CD1c-positive myeloid dendritic cell (primary cell): ENCODE measurements at regions not wholly inside any gene's neighbourhood (a gene's known extent, or its start where the extent isn't known, plus 50 kb on each side); places are given as distances from the start of the nearest gene placed in this dataset.

Experiments used
- DNase-seq: peaks from one replicate; pipeline ENCODE4 v3.0.0-alpha.2; 2016; ENCODE audit errors: extremely low spot score

DNA sequence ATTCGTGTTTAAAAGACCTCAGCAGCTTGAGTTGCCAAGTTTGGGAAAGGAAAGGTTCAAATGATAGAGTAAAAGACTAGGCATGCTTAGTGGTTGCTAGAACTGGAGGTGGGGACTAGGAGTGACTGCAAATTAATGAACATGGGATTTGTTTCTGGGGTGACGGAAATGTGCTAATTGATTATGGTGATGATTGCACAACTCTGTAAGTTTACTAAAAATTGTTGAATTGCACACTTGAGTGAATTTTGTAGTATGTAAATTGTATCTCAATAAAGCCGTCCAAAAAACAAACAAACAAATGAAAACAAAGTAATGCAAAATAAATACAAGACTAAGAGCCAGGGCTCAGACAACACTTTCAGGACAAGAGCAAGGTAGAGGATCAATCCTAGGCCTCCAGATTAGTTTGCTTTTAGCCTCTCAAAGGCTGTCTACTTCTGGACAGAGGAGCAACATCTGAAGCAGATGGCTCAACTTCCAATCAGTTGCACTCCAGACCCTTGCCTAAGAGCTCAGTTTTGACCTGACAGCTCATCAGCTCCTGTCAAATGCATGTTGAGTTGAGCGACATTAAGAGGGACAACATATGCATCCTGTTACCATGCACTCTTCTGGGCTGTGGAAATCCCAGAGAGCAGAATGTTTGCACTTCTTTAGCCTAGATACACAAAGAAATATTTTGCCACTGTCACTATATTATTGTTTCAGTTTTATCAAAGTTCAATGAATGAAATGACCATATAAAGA, 111.2 kb upstream of the ASIC2 start:
- DNase-seq: no peak

DNA sequence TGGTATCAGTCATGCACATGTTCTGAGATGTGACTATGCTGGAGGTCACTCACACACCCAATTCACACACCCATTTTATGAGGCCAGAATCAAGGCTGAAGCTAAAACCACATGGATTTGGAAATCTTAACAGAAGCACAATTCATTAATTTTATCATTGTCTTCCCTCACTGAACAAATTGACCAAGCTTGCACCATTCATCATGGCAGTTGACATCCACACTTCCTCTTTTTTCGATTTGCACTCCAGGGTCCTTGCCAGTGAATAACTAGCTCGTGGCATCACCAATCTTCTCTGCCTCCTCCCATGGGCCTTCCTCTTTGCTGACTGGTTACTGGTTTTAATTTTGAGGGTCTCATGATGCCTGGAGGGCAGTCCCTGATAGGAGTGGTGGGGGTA, 123.0 kb upstream of the ASIC2 start:
- no peak for DNase-seq

DNA sequence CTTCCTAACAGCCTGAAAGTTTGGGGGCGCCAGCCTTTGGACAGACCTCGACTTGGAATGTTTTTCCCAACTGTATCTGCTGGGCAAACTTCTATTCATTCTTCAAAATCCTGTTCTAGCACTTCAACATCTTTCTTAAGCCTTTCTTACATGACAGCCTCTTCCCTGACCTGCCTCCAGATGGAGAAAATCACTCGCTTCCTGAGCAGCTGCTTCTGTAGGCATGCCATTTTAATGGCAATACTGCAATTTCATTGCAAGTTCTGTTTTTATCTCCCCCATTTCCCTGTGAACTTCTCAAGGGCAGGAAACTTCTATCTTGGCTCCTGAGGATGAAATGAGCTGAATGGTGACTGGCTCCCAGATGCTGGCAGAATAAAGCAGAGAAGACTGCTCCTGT, 128.8 kb upstream of the ASIC2 start:
- DNase-seq: no peak

DNA sequence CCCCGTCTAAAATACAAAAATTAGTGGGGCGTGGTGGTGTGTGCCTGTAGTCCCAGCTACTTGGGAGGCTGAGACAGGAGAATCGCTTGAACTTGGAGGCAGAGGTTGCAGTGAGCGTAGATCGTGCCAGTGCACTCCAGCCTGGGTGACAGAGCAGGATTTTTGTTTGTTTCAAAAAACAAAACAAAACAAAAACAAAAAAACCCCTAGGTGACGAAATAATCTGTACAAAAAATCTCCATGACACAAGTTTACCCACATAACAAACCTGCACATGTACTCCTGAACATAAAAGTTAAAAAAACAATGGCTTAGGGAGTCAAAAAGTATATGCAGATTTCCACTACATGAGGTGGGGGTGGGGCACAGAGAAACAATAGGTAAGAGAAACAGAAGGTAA, 140.5 kb upstream of the ASIC2 start:
- no peak for DNase-seq

DNA sequence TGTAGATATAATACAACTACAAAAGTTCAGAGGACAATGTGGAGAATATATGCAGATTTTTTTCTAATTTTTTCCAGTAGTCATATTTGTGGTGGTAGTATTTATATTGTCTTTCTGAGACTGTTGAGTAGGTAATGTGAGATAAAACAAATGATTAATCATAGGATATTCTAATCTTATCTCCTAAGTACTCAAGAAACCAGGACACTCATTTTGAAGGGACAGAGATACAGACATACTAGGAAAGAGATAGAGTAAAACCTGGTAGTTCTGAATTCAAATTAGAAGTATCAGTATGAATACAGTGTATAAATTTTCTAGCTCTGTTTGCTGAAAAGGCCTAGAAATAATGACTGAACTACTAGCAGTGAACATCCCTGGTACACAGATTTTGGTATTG, 141.7 kb upstream of the ASIC2 start:
- no peak for DNase-seq

DNA sequence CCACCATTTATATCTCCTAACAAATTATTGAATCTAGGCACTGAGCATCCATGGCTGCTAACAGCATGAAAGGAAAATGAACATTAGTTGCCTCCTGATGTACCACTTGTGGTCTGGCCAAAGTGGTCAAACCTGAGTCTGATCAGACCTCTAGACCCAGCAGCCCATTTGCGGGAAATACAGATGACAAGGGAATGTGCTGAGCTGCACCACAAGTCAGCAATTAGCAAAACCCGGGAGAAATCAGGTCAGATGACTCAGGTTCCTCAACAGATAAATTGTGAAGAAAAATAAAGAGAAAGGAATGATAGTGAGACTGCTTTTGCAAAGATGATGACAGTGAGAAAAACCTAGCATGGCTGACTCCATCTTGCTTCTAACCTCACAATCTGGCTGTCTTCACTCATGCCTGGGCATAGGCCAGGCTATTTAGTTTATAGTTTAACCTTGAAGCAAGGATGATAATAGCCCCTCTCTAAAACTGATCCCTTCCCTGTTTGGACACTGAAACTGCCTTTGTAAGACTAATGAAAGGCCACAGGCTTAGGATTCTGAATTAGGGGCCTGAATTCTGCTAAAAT, 142.7 kb upstream of the ASIC2 start:
- no peak for DNase-seq

DNA sequence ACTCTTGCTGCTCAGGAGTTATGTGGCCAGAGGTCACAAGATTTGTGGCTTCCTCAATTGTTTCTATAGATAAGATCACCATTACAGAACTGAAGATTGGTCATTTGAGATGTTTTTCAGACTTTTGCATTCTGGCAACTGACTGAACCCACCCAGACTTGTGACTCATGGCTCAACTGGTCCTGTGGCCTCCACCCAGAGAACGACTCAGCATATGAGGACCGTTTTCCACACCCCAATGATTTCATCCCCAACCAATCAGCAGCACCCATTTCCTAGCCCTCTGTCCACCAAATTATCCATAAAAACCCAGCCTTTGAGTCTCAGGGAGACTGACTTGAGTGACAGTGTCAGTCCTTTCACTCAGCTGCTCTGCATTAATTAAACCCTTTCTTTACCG, 143.2 kb upstream of the ASIC2 start:
- peak; percentile 1 for DNase-seq

DNA sequence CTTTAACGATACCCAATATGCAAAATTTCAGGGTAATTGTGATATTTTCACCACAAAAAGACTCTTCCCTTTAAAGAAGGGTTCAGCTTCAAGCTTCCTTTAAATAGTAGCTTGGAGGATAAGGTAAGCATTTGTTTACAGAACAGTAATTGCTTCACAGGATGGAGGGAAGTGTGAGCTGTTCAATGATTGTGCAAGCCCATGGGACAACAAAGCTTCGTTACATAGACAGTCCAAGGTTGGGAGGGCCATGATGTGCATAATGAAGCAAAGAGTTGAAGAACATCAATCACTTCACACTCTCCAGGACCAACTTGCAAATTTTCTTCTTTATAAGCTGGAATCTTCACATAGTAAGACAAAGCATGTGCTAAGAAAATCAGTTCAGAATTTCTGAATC, 145.0 kb upstream of the ASIC2 start:
- no peak for DNase-seq

DNA sequence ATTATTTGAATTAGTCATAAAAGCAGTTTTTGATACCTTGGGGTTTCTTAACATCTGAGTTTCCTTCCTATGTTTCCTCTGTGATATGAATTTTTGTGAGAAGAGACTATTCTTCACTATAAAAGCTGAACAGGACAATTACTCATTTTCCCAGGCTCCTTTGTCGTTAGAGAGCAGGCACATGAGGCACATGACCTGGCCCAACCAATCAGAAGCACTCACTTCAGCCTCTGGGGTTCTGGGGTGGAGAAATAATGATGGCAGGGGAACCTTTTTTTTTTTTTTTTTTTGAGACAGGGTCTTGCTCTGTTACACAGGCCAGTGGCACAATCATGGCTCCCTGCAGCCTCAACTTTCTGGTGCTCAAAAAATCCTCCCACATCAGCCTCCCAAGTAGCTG, 145.5 kb upstream of the ASIC2 start:
- DNase-seq: no peak

DNA sequence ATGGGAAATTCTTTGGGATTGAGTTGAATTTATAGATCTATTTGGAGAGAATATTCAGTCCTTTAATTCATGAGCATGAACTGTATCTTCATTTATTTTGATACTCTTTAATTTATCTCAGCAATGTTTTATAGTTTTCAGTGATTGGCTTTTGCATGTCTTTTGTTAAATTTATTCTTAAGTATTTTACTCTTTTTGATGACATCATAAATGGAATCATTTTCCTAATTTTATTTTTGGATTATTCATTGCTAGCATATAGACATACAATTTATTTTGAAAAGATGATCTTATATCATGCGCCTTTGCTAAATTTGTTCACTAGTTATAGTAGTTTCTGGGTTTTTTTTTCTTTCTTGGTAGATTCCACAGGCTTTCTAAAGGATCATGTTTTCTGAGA, 149.2 kb upstream of the ASIC2 start:
- DNase-seq: no peak

DNA sequence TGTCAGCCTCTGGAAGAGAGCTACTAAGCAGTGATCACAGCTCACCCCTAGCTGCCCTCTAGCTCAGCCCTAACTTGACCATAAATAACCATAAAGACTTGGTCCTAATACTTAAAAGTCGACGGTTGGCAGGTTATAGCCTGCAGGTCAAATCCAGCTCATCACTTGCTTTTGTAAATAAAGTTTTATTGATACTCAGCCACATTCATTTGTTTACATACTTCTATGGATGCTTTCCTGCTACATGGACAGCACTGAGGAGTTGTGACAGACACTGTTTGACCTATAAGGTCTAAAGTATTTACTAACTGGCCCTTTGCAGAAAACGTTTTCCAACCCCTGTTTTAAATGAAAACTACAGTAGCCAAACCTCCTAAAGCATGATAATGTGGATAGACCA, 151.6 kb upstream of the ASIC2 start:
- DNase-seq: no peak

DNA sequence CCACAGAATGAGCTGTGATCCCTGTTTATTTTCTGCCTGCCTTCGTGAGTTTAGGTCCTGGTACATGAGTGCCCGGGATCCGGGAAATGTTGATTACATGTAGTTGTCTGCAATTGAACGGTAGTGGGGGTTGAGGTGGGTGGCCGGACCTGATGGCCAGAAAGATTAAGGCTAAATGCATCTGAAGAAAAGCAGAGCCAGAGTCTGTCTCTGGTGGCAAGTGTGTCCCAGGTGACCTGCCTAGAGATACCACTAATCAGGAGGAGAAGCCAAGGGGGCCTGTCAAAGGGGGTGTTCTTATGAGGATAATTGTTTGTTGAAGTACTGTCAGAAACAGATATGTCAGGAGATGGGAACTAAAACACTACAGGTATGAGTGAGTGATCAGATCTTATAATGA, 154.0 kb upstream of the ASIC2 start:
- no peak for DNase-seq

DNA sequence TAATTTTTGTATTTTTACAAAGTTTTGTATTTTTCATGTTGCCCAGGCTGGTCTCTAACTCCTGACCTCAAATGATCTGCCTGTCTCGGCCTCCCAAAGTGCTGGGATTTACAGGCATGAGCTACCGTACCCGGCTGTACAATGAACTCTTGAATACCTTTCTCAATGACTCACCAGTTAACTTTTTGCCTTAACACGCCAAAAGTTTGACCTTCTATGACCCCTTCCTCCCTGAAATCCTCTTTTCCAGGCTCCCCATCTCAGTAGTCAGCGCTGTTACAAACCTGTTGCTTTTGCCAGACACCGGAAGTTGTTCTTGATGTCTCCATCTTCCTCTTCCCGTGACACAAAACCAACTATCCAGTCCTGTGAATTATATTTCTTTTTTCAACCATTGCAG, 158.1 kb upstream of the ASIC2 start:
- no peak for DNase-seq

DNA sequence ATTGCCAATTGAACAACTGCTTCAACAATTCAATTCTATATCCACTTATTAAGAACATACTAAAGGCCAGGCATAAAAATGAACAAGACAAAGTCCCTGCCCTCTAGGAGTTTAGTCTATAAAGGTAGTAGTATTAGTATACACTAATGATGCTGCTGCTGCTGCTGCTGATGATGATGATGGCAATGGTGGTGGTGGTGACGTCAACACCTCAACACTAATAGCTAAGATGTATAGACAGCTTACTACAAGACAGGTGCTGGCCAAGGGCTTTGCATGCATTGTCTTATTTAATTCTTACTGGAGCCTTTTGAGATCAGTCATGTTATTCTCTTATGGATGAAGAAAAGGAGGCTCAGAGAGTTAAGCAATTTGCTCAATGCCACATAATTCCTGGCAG, 164.4 kb upstream of the ASIC2 start:
- DNase-seq: no peak

DNA sequence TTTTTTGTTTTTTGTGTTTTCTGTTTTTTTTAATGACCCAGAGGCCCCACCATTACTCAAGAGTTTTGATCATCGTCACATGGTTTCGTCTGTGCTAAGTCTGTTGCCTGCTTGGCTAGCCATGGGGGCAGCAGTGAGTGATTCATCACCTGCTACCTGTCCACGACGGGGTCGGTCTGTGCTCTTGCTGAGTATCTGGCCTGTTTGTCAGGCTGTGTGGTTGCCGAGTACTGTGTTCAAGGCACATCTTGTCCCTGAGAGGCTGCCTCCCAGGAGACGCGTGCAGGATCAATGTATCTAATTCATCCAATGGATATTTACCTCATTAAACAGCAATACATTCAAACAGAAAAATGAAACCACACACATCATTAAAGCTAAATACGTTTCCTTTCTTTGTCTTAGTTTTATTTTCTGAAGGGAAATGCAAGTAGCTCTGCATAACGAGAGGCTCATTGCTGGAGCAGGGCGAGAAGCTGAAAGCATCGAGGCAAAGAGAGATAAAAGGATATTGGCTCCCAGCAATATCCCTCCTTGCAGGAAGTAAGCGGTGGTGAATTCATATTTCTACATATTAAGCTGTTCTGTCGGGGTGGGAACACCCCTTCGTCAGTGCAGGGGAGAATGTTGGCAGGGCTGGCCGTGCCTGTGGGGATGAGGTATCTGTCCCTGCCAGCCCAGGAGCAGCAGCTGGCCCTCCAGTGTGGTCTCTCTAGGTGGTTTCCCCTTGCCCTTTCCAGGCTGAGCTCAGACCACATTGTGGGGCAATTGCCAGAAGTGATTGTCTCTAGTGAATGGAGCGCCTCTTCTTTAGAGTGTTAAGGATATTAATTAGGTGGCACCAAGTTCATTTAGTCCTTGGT, 166.2 kb upstream of the ASIC2 start:
- no peak for DNase-seq

DNA sequence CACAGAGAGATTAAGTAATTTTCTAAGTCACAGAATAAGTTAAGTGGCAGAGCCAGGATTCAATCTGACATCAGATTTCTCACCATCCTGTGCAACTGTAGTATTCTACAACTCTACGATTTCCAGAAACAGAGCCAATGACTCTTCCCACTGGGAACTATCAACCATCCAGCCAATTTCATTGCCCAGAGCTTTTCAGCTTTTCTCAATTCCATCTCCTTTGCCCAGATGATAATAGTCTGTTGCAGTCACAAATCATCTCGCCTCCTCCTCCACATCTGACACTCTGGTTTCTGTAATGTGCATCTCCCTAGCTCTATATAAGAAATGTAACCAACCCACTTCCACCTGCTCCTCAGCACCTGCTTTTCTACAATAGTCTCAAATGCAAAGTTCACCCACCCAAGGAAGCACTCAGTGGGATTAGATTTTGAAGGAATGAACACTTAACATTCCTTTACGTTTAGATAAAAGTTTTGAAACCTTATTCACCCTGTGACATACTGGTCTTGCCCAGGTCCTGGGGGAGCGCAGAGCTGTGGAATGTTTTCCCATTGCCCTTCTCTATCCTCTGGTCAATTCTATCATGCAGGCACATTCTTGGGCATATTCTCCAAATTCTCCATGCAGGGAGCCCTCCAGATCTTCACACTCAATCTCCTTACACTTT, 167.8 kb upstream of the ASIC2 start:
- no peak for DNase-seq

DNA sequence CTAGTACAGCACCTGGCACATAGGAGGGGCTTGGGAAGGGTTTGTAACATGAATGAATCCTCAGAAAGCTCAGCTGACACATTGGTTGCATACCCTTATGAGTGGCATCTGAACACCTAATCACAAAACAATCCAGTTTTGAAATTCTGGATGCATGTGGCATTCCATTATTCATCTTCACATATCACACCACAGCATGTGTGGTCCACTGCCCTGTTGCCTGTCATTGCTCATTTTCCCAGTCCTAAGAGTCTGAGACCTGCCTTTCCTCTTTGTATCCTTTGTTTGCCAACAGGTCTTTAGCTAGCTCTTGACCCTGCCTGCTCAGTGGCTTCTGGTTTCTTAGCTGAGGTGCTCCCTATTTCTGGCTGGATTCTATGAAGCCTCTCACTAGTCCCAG, 170.8 kb upstream of the ASIC2 start:
- no peak for DNase-seq

DNA sequence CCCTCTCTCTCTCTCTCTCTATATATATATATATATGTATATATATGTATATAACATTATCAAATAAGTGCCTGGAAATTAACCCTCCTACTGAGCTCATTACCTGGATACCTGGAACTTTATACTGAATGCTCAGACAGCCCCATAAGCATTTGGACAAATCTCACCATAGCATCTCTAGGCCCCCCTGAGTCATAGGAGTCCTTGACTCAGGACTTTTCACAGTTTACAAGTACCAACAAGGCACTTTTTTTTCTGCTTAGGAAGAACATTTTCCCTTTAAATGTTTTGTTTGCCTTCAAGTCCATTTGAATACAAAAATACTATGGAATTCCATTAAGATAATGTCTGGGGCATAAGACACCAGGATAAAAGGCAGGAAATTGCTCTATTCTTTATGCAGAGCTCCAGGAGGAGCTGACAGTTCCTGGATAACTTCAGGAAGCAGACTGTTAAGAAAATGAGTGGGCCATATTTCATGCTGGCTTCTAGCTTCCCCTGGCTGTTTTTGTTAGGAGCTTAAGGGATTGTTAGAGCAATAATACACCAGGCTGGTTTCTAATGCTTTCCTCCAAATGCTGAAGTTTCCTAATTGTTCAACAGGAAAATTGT, 171.7 kb upstream of the ASIC2 start:
- DNase-seq: no peak

DNA sequence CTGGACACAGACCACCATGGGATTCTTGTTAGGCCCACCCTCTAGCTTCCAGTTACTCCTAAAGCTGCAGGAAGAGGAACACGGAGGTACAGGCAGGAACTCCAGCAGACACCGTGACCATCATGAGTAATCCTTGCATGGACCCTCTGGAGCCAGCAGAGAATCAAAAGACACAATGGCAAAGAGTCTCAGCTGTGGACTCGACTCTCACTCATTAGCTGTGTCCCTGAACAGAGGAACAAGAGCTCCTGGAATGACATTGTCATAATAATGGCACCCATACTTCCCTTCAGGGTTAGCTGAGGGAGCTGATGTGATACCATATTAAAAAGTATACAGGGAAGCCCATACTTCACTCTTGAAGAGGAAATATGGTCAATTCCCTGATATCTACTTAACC, 176.3 kb upstream of the ASIC2 start:
- DNase-seq: no peak

DNA sequence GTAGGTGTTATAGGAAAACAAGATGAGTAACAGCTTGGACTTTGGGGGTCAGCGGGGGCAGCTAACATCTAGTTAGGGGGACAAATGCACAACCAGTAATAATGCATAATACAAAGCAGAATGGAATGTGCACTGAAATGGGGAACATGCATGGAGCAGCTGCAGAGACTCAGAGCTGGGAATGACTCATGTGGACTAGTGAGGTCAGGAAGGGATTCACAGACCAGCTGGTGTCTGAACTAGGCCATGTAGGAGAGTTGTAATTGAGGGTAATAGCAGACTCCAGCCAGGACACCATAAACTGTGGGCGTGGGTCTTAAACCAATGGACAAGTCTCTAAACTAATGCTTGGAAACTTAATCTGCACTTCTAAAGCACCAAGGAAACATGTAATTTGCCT, 176.8 kb upstream of the ASIC2 start:
- no peak for DNase-seq

DNA sequence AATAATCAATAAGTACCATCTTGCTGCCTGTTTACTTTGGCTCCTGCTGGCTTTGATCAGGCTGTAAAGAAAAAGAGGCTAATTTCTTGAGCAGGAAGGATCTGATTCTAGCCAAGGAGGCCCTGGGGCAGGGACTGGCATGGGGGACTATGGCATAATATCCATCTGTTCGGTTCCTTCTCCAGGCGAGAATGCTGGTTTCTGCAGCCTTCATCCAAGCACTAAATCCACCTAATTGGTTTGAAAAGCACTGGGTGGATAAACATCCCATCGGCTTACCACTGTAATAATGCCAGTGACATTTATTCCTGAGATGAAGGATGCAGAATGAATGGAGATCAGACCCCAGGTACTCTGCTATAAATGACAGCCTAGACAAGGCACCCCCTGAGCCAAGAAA, 180.0 kb upstream of the ASIC2 start:
- no peak for DNase-seq

DNA sequence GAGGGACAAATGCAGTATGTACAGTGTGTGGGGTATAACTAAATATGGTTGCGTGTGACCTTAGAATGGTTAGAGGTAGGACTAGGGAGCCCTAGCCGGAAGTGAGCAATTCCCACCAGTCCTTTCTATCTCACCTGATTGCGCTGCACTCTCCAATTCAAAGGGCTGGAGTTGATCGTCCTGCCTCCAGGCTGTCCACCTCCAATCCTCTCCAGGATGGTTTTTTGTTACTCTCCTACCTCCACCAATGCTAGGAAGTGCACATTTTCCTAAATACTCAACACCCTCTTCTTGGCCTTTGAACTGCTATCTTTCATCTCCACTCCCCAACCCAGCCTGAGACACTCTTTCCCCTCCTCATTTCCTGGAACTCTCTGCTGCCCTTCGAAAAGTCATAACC, 181.7 kb upstream of the ASIC2 start:
- DNase-seq: no peak
